Epidermal melanocyte (primary cell): ENCODE measurements at regions not wholly inside any gene's neighbourhood (a gene's known extent, or its start where the extent isn't known, plus 50 kb on each side); places are given as distances from the start of the nearest gene placed in this dataset.
"Not testable (repeated sequence)": the region's sequence is repeated elsewhere in the genome, so short reads cannot be mapped to it uniquely, and the experiment has no call there.

Source experiments
- DNase-seq: peaks from one replicate; pipeline ENCODE4 v3.0.0; 2011; ENCODE audit warnings: low spot score; ENCODE audit not compliant: insufficient read length

DNA sequence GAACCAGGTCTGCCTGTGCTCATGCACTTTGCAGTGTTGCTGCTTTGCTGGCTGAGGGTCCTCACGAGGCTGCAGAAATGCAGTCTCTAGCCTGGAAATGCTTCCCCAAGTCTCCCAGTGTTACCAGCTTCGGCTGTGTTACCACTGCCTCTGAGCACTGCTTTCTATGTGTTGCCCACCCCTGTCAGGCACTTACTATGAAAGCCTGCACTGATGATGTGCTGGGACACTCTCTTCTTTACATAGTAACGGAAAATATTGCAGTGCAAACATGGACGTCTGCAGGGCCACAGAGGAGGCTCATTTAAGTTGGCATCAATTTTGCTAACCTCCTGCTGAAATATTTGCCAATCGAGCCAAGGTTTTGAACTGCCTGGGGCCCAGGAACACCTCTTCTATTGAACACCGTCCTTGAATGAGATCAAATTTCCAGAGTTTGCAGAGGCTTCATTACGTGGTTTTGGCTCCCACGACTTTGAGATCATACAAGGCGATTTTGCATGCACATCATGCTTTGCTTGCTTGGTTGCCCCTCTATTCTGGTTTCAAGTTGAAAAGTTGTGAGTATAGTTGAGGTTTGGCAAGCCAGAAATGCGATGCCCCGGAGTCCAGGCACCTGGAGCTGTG lies 404.7 kb upstream of the PODXL start:
- DNase-seq, result no peak

- DNase-seq, result no peak
Measured at GRCh38 chr7:131959106-131959812, 402.8 kb upstream of the PODXL start.

DNA sequence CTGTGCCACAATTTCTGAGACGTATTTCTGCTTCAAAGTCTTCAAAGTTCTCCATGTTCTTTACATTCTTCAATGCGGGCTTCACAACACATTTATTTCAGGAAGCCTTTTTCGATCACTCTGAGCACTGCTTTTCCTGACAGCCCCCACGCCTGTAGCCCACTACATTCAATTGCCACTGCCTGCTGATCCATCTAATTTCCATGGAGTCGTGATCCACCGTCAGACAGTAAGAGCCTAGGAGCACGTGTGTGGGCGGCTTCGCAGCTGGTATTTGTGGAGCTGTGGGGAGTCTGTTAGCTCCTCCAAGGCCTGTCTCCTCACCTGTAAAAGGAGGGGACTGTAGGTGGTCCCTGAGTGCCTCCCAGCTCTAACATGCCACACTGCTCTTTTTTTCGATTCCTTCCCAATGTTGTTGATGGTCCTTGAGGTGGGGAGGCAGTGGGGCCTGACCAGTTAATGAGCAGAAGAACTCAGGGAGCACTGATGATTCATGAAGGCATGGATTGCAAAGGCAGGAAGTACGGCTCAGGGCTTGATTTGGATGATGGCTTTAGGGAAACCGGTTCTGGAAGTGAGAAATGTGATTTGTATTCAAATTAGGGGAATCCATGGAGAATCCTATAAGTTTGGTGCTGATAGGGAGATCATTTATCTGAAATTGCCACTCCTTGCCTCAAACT lies 401.1 kb upstream of the PODXL start:
- no peak for DNase-seq

DNA sequence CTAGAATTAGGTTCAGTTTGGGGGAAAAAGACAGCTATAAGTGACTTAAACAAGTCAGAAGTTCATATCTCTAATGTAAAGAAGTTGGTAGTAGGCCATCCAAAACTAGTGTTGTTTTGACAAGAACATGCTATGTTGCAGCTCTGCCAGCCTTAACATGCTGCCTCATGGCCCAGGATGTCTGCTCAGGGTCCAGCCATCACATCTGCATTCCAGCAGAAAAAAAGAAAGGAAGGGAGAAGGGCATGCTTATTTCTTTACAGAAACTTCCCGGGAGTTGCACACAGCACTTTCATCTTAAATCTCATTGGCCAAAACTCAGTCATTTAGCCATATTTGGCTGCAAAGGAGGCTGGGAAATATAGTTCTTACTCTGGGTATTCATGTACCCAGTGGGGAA lies 400.4 kb upstream of the PODXL start:
- no peak for DNase-seq

DNA sequence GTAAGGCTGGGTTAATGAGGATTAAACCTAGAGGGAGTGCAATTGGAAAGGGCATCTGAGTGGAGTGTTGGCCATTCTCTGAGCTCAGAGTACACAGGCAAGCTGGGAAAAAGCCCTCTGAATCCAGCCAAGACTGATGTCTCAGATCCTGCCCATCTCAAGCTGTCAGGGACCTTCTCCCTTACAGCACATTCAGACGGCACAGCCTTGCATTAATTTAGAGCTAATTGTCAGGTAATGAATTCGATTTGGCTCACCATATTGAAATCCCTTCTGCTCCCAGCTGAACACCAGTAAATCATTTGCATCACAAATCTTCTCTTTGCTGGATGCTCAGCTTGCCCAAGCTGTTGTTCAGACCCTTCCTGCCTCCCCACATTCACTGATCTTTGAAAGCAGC lies 399.3 kb upstream of the PODXL start:
- DNase-seq, result no peak

DNA sequence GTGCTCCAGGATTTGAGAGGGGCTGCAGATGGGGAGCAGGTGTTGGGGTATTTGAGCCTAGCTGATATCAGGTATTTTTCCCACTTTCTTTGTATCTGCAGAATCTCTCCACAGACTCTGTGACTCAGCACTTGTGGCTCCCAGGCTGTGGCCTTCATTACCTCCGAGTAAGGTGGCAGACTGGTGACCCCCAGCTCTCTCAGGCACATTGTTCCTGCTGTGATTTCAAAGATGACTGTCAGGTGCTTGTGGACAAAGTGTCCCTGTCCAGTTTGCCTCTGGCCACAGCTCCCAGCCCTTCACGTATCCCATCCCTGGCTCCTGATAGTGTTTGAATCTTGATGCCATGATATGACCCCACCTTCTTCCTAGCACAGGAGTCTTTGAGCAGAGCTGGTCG lies 396.8 kb upstream of the PODXL start:
- DNase-seq, result no peak

DNA sequence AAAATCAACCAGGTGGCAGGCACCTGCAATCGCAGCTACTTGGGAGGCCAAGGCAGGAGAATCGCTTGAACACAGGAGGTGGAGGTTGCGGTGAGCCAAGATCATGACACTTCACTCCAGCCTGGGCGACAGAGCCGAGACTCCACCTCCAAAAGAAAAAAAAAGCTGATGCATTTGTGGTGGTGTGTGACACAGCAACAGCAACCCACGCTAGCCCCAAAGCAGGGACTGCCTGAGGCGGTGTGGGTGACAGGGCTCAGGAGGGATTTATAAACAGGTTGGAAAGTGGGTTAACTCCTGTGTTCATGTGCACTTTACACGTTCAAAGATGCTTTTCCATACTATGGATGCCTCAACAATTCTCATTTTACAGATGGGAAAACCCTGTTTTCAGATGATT lies 395.9 kb upstream of the PODXL start:
- DNase-seq, result no peak

- no peak for DNase-seq
Measured at GRCh38 chr7:131950758-131951157, 394.3 kb upstream of the PODXL start.

DNA sequence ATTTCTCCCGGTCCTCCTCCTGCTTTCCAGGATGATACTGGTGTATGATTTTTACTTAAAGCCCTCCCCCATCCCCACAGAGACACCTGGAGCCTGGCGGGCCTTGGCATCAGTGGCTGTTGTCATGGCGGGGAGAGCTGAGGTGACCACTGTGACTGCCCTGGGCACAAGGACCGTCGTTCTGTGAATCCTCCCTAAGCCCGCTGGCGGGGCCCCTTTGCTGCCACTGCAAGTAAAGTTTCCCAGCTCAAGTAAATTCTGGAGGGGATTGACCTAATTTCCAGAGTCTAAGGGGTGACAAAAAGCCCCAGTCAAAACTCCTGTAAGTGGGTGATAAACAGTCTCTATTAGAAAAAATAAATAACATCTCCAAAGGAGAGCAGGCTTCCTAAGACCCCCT lies 393.2 kb upstream of the PODXL start:
- DNase-seq, result no peak

GRCh38 chr7:131948434-131949053 lies 392.1 kb upstream of the PODXL start:
- no peak for DNase-seq

GRCh38 chr7:131947661-131948060 lies 391.2 kb upstream of the PODXL start:
- no peak for DNase-seq

DNA sequence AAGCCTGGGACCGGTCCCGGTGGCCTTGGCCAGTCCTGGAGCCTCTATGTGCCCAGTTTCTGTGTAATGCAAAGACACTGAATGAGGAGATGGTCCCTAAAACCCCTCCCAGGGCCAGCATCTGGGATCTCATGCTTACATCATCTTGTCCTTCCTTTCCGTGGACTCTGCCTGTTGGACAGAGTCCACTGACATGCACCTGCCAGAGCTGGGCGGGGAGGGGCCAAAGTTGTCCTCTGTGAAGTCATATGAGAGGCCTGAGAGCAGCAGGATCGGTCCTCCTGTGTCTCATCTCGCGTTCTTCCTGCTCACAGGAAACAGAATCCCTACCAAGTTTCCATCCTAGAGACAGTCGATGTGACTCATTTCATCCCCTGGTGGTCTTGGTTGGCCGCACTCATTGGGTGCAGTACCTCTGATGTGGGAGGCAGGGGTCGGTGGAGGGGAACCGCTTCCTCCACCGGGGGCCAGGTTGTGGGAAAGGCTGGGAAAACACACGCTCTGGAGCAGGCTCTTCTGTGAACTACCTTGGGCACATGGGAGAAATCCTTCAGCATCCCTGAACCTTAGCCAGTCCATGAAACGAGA lies 389.6 kb upstream of the PODXL start:
- DNase-seq, result no peak

GRCh38 chr7:131945313-131945911 lies 389.0 kb upstream of the PODXL start:
- no peak for DNase-seq

- no peak for DNase-seq
Measured at GRCh38 chr7:131944556-131945069, 388.2 kb upstream of the PODXL start.

DNA sequence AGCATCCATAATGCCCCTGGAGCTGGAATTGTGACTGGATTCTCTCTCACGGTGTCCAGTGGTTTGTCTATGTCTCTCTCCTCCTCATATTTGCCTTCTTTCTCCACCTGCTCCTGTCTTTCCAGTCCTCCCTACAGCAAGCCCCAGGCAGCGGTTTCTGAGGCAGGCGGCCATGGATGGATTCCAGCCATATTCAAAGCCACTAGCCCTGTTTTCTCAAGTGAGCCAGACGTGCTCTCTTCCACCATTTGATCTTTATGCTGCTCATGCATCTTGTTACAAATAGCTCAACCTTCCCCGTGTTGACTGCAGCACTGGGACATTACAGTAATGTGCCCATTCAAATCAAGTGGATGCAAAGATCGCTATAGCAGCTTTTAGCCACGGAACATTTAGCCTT lies 387.2 kb upstream of the PODXL start:
- no peak for DNase-seq

GRCh38 chr7:131943211-131943610 lies 386.8 kb upstream of the PODXL start:
- DNase-seq, result no peak

DNA sequence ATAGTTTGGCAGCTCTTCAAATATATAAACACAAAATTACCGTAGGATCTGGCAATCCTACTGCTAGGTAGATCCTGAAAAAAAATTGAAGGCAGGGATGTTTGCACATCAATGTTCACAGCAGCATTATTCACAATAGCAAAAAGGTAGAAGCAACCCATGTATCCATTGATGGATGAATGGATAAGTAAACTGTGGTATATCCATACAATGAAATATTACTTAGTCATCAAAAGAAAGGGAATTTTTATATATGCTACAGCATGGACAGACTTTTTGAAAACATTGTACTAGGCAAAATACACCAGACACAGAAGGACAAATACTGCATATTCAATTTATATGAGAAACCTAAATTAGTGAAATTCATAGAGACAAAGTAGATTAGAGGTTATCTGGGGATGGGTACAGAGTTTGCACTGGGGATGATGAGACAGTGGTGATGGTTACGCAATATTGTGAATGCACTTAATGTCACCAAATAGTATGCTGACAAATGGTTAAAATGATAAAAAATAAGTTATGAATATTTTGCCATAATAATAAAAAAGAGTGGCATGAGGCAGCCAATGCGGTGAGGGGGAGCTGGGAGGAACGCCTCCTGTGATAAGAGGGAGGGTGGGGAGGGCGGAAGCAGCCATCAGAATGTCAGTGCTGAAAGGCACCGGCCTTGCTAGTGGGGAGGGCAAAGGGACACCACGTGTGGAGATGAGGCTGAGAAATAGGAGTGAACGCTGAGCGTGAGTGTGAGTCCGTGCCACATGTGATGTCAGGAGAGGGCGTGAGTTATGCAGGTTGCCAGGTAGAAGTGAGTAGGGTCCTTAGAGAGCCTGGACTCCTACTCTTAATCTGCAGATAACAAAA lies 386.1 kb upstream of the PODXL start:
- no peak for DNase-seq

GRCh38 chr7:131941291-131941690 lies 384.9 kb upstream of the PODXL start:
- DNase-seq, result no peak

- no peak for DNase-seq
Measured at GRCh38 chr7:131940621-131941165, 384.3 kb upstream of the PODXL start.

DNA sequence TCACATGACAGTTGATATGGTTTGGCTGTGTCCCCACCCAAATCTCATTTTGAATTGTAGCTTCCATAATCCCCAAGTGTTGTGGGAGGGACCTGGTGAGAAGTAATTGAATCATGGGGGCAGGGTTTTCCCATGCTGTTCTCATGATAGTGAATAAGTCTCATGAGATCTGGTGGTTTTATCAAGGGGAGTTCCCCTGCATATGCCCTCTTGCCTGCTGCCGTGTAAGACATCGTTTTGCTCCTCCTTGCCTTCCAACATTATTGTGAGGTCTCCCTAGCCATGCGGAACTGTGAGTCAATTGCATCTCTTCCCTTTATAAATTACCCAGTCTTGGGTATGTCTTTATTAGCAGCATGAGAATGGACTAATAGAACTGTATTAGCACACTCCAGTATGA lies 382.4 kb upstream of the PODXL start:
- not testable (repeated sequence) for DNase-seq
